HUDEP-2 (cell line): ENCODE measurements at regions not wholly inside any gene's neighbourhood (a gene's known extent, or its start where the extent isn't known, plus 50 kb on each side); places are given as distances from the start of the nearest gene placed in this dataset.

Experiments
- DNase-seq, 76 experiments: peaks; one replicate each; lab custom pipeline; 2025; ENCODE audit not compliant: unreplicated experiment in 76 of 76; lab: John Stamatoyannopoulos, UW

GRCh38 chr5:93186076-93186682 is 394.8 kb downstream of the NR2F1-AS1 start:
- no peak for DNase-seq

- no peak for DNase-seq
Observed at GRCh38 chr5:93184041-93184440, 397.0 kb downstream of the NR2F1-AS1 start.

GRCh38 chr5:93179466-93179865 is 401.6 kb downstream of the NR2F1-AS1 start:
- DNase-seq = no peak

- DNase-seq = no peak
Observed at GRCh38 chr5:93174930-93175329, 406.1 kb downstream of the NR2F1-AS1 start.

- no peak for DNase-seq
Observed at GRCh38 chr5:93165559-93165958, 415.5 kb downstream of the NR2F1-AS1 start.

GRCh38 chr5:93164690-93165089 is 416.3 kb downstream of the NR2F1-AS1 start:
- no peak for DNase-seq

DNA sequence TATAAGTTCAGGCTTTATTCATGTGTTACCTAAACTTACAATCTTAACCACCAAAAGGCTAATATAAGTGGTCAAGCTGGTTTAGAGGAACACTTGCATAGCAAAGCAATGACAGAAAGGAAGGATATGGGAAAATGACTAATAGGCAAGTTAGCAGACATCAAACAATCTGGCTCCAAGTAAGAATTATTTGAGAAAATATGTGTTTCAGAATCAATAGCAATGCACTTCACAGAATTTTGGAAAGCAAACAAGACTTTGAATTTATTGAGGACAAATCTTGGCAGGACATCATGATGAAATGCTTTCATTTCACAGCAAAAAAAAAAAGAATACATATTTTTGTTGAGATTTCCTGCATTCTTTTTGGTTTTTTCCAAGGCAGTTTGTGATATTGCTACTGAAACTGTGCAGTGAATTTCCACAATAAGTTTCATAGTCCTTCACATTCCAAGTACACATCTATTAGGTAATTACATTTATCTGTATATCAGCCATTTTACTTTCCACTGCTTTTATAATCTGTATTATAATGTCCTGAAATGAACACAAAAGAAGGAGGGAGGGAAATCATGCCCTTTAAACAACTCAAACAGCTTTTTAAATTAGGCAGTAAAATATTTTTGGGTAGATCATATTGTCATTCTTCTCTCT is 417.9 kb downstream of the NR2F1-AS1 start:
- no peak for DNase-seq

GRCh38 chr5:93161661-93162654 is 419.1 kb downstream of the NR2F1-AS1 start:
- no peak for DNase-seq

- DNase-seq = no peak
Observed at GRCh38 chr5:93158841-93159240, 422.2 kb downstream of the NR2F1-AS1 start.

DNA sequence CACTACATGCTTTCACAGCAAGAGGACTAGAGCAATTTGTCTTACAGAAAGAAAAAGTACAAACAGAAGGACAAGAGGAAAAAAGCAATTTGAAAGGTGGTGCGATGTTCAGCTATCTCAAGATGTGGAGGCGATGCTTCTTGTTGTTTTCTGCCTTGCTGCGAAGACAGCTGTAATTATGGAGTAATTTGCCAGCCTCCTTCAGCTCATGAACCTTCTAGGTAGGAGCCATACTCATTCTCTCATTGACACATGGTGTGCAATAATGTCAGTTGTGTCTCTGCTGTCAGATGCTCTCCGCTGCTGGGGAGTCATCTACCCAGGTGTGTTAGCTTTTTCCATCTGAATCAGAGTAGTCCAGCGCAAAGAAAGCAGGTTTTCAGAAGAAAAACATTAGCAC is 424.5 kb downstream of the NR2F1-AS1 start:
- DNase-seq = no peak

GRCh38 chr5:93154535-93154934 is 426.5 kb downstream of the NR2F1-AS1 start:
- no peak for DNase-seq

DNA sequence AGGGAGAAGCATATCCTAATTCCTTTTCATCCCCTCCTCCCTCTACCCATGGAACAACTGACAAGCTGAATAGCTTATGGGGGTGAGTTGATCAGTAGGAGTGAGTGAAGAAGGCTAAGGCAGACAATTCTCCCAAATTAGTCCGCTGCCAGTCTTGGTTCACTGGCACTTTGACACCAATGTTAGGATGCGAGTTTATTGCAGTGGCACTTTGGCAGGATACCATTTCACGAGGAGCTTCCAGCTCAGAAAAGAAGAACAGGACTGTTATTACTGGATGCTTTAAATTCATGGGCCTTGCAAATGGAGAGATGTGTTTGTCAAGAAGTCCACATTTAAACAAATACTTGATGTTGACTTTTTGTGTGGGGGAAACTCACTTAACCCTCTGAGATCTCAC is 427.6 kb downstream of the NR2F1-AS1 start:
- no peak for DNase-seq

- DNase-seq = no peak
Observed at GRCh38 chr5:93151896-93152295, 429.1 kb downstream of the NR2F1-AS1 start.

GRCh38 chr5:93151121-93151520 is 429.9 kb downstream of the NR2F1-AS1 start:
- no peak for DNase-seq

DNA sequence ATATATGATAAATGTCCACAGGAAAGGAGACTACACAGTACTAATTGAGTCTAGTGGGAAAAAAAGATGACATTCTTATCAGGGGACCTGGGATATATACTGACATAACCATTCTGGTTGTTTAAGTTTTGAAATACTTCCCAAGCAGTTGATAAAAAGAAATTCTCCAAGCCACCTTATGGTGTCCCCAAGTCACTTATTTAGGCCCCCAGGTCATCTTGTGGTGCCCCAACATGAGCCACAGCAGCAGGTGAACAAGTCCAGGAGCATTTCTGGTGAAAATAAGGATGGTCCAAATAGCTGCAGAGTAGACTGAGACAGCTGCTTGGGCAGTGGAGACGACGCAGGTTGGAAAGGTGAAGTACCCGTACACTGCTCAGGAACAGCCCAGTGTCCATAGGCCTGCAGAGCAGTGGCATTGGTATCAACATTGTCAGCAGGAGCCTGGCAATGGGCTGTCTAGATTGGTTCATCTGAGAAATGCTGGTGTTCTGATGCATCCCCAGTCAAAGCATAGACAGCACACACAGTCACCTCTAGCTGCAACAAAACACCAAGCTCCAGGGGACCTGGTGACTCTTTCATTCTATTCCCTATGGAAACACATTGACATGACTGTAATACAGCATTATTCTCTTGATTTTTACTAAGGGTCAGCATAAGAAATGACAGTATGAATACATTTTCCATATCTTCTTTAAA is 430.6 kb downstream of the NR2F1-AS1 start:
- no peak for DNase-seq

GRCh38 chr5:93145767-93146166 is 435.3 kb downstream of the NR2F1-AS1 start:
- DNase-seq = no peak

- DNase-seq = no peak
Observed at GRCh38 chr5:93145019-93145418, 436.0 kb downstream of the NR2F1-AS1 start.

DNA sequence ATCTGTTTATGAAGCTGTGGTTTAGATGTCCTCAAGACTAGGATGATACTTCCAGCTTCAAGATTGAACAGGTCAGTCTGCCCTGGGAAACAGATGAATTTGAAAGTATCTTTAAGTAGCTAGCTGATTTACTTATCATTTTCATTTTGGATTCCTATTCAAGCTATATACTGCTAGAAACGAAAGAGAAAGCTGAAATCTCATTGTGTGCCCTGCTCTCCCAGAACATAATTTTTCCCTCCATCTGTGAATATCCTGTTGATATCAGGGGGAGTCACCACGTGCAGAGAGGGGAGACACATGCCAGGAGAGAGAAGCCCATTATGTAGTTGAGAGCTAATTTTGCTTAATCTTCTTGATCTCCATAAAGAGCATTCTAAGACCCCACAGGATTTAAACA is 439.1 kb downstream of the NR2F1-AS1 start:
- no peak for DNase-seq

- DNase-seq = no peak
Observed at GRCh38 chr5:93130624-93131490, 450.2 kb downstream of the NR2F1-AS1 start.

DNA sequence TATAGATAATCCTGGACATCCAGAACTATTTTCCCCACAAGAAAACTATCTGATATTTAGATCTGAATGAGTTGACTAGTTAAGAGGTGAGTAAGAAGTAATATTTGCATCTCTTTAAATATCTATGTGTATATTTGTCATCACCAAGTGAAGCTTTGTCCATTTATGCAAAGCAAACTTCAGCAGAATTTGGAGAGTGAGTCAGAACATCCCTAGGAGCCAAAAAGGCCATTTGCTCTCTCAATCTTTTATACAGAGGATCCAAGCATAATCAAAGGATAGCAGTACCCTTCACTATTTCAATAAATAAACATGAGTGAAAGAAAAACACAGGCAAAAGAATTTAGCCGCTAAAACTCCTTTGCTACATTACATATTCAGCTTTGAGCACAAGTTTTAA is 454.4 kb downstream of the NR2F1-AS1 start:
- no peak for DNase-seq
